HepG2 (cell line): ENCODE measurements at regions not wholly inside any gene's neighbourhood (a gene's known extent, or its start where the extent isn't known, plus 50 kb on each side); places are given as distances from the start of the nearest gene placed in this dataset.

Experiments
- ATAC-seq: fragments of 200-7000 bp; cut with Tn5 transposase; 3 replicates; pipeline ENCODE4 v1.9.1; 2020; ENCODE audit warnings: mild to moderate bottlenecking, moderate library complexity
- BruUV-seq: library from RNA; stranded (reverse); fragments of 400-500 nt; replicated peaks from 2 replicates; lab custom pipeline; 2021; lab: Mats Ljungman, UMichigan
- CTCF ChIA-PET: fragments of 300-600 bp; formaldehyde crosslinking; extraction: SDS; loops from one replicate; lab custom pipeline; 2021; ENCODE audit warnings: low total read pairs, inconsistent platforms, low intra/inter-chr PET ratio; lab: Yijun Ruan, JAX
- POLR2A ChIA-PET: fragments of 350-600 bp; sonication (Branson Sonifier 250); formaldehyde crosslinking; loops from one replicate; lab custom pipeline; 2020; ENCODE audit warnings: antibody characterized with exemption, inconsistent platforms; lab: Yijun Ruan, JAX
- DNase-seq: peaks from one replicate; pipeline ENCODE4 v3.0.0-alpha.2; 2015; ENCODE audit warnings: low spot score
- FAIRE-seq: peaks from 3 replicates; lab custom pipeline; 2011; peaks lifted over from hg19 to GRCh38; lab: Jason Lieb, UNC
- H2AFZ ChIP-seq: one replicate; pipeline ENCODE4 v1.6.1; 2011; ENCODE audit warnings: low read length, inconsistent platforms
- H3K27ac ChIP-seq: fragments of 300-600 bp; 3 replicates; pipeline ENCODE4 v1.8.0; 2011; ENCODE audit warnings: mixed run types, mild to moderate bottlenecking, mixed read lengths, low read length, inconsistent platforms; ENCODE audit not compliant: insufficient read depth; ENCODE audit errors: extremely low read length
- H3K27me3 ChIP-seq, 2 experiments: fragments of 200-600 bp in 1 of 2; 2 replicates in 1 of 2; 3 replicates in 1 of 2; pipeline versions ENCODE4 v1.6.0 to v1.8.0; 2011; ENCODE audit warnings: low read length in 2 of 2, mild to moderate bottlenecking in 2 of 2, moderate library complexity in 2 of 2, inconsistent platforms in 1 of 2; ENCODE audit not compliant: insufficient read depth in 2 of 2, control insufficient read depth in 1 of 2
- H3K36me3 ChIP-seq, 2 experiments: fragments of 200-600 bp in 1 of 2; replicated peaks in 1 of 2; 2 replicates in 1 of 2; 3 replicates in 1 of 2; pipeline versions ENCODE4 v1.5.1 to v1.8.0; 2011; ENCODE audit warnings: low read length in 2 of 2, inconsistent platforms in 1 of 2; ENCODE audit not compliant: insufficient read depth in 2 of 2, control insufficient read depth in 1 of 2
- H3K4me1 ChIP-seq: 2 replicates; pipeline ENCODE4 v1.5.1; 2012; ENCODE audit warnings: low read length, inconsistent platforms; ENCODE audit not compliant: insufficient read depth
- H3K4me2 ChIP-seq: 2 replicates; pipeline ENCODE4 v1.6.0; 2011; ENCODE audit warnings: low read depth, low read length, inconsistent platforms
- H3K4me3 ChIP-seq, 3 experiments: fragments of 200-600 bp in 1 of 3; sonication (generic), shearing (Covaris generic) in 1 of 3; replicated peaks in 1 of 3; 2 replicates each; pipeline ENCODE4 v1.5.1; 2011 to 2016; ENCODE audit warnings: low read length in 3 of 3, inconsistent platforms in 2 of 3, low read depth in 2 of 3, mild to moderate bottlenecking in 2 of 3, control low read depth in 1 of 3, mixed read lengths in 1 of 3; ENCODE audit not compliant: insufficient read depth in 1 of 3
- H3K79me2 ChIP-seq: one replicate; pipeline ENCODE4 v1.6.1; 2011; ENCODE audit warnings: low read length, inconsistent platforms; ENCODE audit not compliant: insufficient read depth
- H3K9ac ChIP-seq: 2 replicates; pipeline ENCODE4 v1.6.0; 2011; ENCODE audit warnings: mild to moderate bottlenecking, low read depth, low read length, inconsistent platforms; ENCODE audit not compliant: insufficient read depth
- H3K9me3 ChIP-seq: 2 replicates; pipeline ENCODE4 v1.5.1; 2012; ENCODE audit warnings: mild to moderate bottlenecking, low read length
- H4K20me1 ChIP-seq: 2 replicates; pipeline ENCODE4 v1.6.0; 2011; ENCODE audit warnings: inconsistent platforms, mild to moderate bottlenecking, low read length, moderate library complexity; ENCODE audit not compliant: insufficient read depth
- EP300 ChIP-seq, 3 experiments: sonication (generic) in 1 of 3; formaldehyde crosslinking in 1 of 3; IDR thresholded peaks; 2 replicates each; pipeline versions ENCODE4 v1.5.1 to v1.6.1; 2011 to 2020; ENCODE audit warnings: low read depth in 2 of 3, low read length in 2 of 3, borderline replicate concordance in 1 of 3, improper control_type of control experiment in 1 of 3, mild to moderate bottlenecking in 1 of 3, missing genetic modification reagents in 1 of 3, moderate library complexity in 1 of 3
- GLI4 ChIP-seq: sonication (generic); formaldehyde crosslinking; IDR thresholded peaks from 2 replicates; pipeline ENCODE4 v1.5.1; 2020; ENCODE audit warnings: missing genetic modification reagents, mild to moderate bottlenecking, moderate library complexity, borderline replicate concordance
- KLF9 ChIP-seq: IDR thresholded peaks from 2 replicates; pipeline ENCODE4 v1.6.1; 2016; ENCODE audit warnings: low read depth
- ZBTB1 ChIP-seq: sonication (generic); formaldehyde crosslinking; IDR thresholded peaks from 2 replicates; pipeline ENCODE4 v1.4.0; 2020; ENCODE audit warnings: missing genetic modification reagents, borderline replicate concordance
- ZKSCAN1 ChIP-seq: fragments of 150-350 bp; IDR thresholded peaks from 2 replicates; pipeline ENCODE4 v1.6.1; 2014; ENCODE audit warnings: low read length
- ZSCAN25 ChIP-seq: sonication (generic); formaldehyde crosslinking; IDR thresholded peaks from 2 replicates; pipeline ENCODE4 v1.8.0; 2022; ENCODE audit warnings: mild to moderate bottlenecking, missing genetic modification reagents
- WGBS: methylation state at CpG from one replicate; pipeline ENCODE4 v1.1.6; 2017; ENCODE audit warnings: low lambda C conversion rate; 5-methylcytosine and 5-hydroxymethylcytosine counted together
- in situ Hi-C: cut with HindIII; loops from 2 replicates; pipeline ENCODE4 v1.10.0; 2017; ENCODE audit warnings: low pct_unique_long_range_greater_than_20kb; ENCODE audit not compliant: extremely low pct_ligation_motif_present
- intact Hi-C: fragments of 100-400 bp; cut with micrococcal nuclease; formaldehyde crosslinking; loops from one replicate; pipeline ENCODE4 v1.10.0; 2022; ENCODE audit not compliant: unreplicated experiment
- TF ChIP-seq, protein P1 (sequence below): sonication (generic); formaldehyde crosslinking; IDR thresholded peaks from 2 replicates; pipeline ENCODE4 v1.4.0; 2020; ENCODE audit warnings: missing genetic modification reagents
- TF ChIP-seq, protein P2 (sequence below): sonication (generic); formaldehyde crosslinking; IDR thresholded peaks from 2 replicates; pipeline ENCODE4 v1.4.0; 2020; ENCODE audit warnings: missing genetic modification reagents

DNA sequence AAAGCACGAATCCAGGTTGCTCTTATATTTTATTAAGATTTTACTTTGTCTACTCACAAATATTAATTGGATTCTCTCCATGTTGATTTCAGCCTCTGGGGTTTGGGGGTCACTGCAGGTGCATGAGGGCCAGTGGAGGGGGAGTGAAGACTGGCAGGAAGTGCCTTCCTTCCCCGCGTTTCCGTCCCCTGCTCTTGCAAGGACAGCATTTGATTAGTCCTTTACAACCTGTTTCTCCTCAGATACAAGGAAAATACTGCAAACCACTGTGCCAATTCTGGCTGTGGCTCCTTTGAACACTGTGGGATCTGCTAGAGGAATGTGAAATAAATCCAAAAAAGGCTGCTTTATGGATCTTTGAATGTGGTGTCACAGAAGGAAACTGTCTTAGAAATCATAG, 291.8 kb downstream of the ETNK1 start:
- no peaks in the 10 kb centered on the region for H3K36me3 ChIP-seq
- intact Hi-C loops = no loop called here
- H4K20me1 ChIP-seq = no peaks in the 10 kb centered on the region
- no peak overlapping the region for H3K4me2 ChIP-seq
- H3K27ac ChIP-seq = no peak overlapping the region
- H3K4me1 ChIP-seq = no peaks in the 10 kb centered on the region
- no peaks in the 10 kb centered on the region for H3K79me2 ChIP-seq
- no peaks in the 10 kb centered on the region; a peak in 1 of 5 replicates for H3K27me3 ChIP-seq
- ATAC-seq = no peak
- no peaks in the 10 kb centered on the region for H3K9me3 ChIP-seq
- ChIA-PET CTCF (no interaction called here), POLR2A (no interaction called here)
- no peak overlapping the region for H3K9ac ChIP-seq
- no TSS peak for BruUV-seq
- 0% methylated on average over 4 of the region's 4 CpGs for WGBS
- TF ChIP-seq, protein P1, sequence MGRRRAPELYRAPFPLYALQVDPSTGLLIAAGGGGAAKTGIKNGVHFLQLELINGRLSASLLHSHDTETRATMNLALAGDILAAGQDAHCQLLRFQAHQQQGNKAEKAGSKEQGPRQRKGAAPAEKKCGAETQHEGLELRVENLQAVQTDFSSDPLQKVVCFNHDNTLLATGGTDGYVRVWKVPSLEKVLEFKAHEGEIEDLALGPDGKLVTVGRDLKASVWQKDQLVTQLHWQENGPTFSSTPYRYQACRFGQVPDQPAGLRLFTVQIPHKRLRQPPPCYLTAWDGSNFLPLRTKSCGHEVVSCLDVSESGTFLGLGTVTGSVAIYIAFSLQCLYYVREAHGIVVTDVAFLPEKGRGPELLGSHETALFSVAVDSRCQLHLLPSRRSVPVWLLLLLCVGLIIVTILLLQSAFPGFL (CRISPR knock-in tag) = no peak
- no peak for TF ChIP-seq ZBTB1 (CRISPR knock-in tag)
- TF ChIP-seq ZSCAN25 (CRISPR knock-in tag) = no peak
- TF ChIP-seq GLI4 (CRISPR knock-in tag) = no peak
- no peak for TF ChIP-seq KLF9
- no peak for TF ChIP-seq EP300 (IDR thresholded peaks at IDR 0.05; ENCODE audit: low read depth in 2 of 2, low read length in 2 of 2)
- TF ChIP-seq EP300 (CRISPR knock-in tag; IDR thresholded peaks at IDR 0.05; ENCODE audit: borderline replicate concordance) = no peak
- no peak for TF ChIP-seq ZKSCAN1
- TF ChIP-seq, protein P2, sequence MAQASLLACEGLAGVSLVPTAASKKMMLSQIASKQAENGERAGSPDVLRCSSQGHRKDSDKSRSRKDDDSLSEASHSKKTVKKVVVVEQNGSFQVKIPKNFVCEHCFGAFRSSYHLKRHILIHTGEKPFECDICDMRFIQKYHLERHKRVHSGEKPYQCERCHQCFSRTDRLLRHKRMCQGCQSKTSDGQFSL (CRISPR knock-in tag) = no peak
- DNase-seq = no peak
- no peak for FAIRE-seq
- in situ Hi-C loops = no loop called here
- no peak overlapping the region for H2AFZ ChIP-seq
- no peak overlapping the region for H3K4me3 ChIP-seq
